Hepatocyte (in vitro differentiated cells): ENCODE measurements at regions not wholly inside any gene's neighbourhood (a gene's known extent, or its start where the extent isn't known, plus 50 kb on each side); places are given as distances from the start of the nearest gene placed in this dataset.

Experiments used
- DNase-seq: peaks from one replicate; pipeline ENCODE4 v3.0.0-alpha.2; 2016; ENCODE audit warnings: low spot score
- H2AFZ ChIP-seq: fragments of 200-600 bp; sonication (generic); 2 replicates; pipeline ENCODE4 v1.6.0; 2016; ENCODE audit warnings: antibody characterized with exemption, mild to moderate bottlenecking
- H3K27ac ChIP-seq: fragments of 200-600 bp; sonication (generic); 2 replicates; pipeline ENCODE4 v1.5.1; 2016; ENCODE audit warnings: mild to moderate bottlenecking
- H3K27me3 ChIP-seq: fragments of 200-600 bp; sonication (generic); 2 replicates; pipeline ENCODE4 v1.6.1; 2016
- H3K36me3 ChIP-seq: fragments of 200-600 bp; sonication (generic); replicated peaks from 2 replicates; pipeline ENCODE4 v1.5.1; 2016; ENCODE audit warnings: low read depth; ENCODE audit not compliant: insufficient read depth
- H3K4me1 ChIP-seq: fragments of 200-600 bp; sonication (generic); 2 replicates; pipeline ENCODE4 v1.5.1; 2016; ENCODE audit warnings: mild to moderate bottlenecking, moderate library complexity; ENCODE audit not compliant: insufficient read depth
- H3K4me2 ChIP-seq: fragments of 200-600 bp; sonication (generic); 2 replicates; pipeline ENCODE4 v1.6.0; 2016
- H3K4me3 ChIP-seq: fragments of 200-600 bp; sonication (generic); 2 replicates; pipeline ENCODE4 v1.5.1; 2016; ENCODE audit warnings: mild to moderate bottlenecking
- H3K79me2 ChIP-seq: fragments of 200-600 bp; sonication (generic); 2 replicates; pipeline ENCODE4 v1.6.0; 2017; ENCODE audit warnings: mild to moderate bottlenecking
- H3K9me2 ChIP-seq: fragments of 200-600 bp; sonication (generic); replicated peaks from 2 replicates; pipeline ENCODE4 v1.6.0; 2017; ENCODE audit warnings: mild to moderate bottlenecking; ENCODE audit not compliant: insufficient read depth
- H3K9me3 ChIP-seq: fragments of 200-600 bp; sonication (generic); 2 replicates; pipeline ENCODE4 v1.5.1; 2016; ENCODE audit warnings: low read depth, mild to moderate bottlenecking
- H4K20me1 ChIP-seq: fragments of 200-600 bp; sonication (generic); 2 replicates; pipeline ENCODE4 v1.6.0; 2016; ENCODE audit warnings: mild to moderate bottlenecking; ENCODE audit not compliant: insufficient read depth, poor library complexity, severe bottlenecking
- CTCF ChIP-seq: fragments of 200-600 bp; sonication (generic); IDR thresholded peaks from 2 replicates; pipeline ENCODE4 v1.5.1; 2016; ENCODE audit warnings: antibody characterized with exemption, mild to moderate bottlenecking; ENCODE audit not compliant: poor library complexity
- EZH2 ChIP-seq: fragments of 200-600 bp; sonication (generic); IDR thresholded peaks from 2 replicates; pipeline ENCODE4 v1.6.1; 2016; ENCODE audit warnings: antibody characterized with exemption, mild to moderate bottlenecking, borderline replicate concordance
- EZH2phosphoT487 ChIP-seq: fragments of 200-600 bp; sonication (generic); IDR thresholded peaks from one replicate; pipeline ENCODE4 v1.6.1; 2018; ENCODE audit warnings: antibody characterized with exemption, mild to moderate bottlenecking, low read depth, moderate library complexity; ENCODE audit not compliant: unreplicated experiment, severe bottlenecking
- WGBS: methylation state at CpG from one replicate; pipeline ENCODE4 v1.1.6; 2016; ENCODE audit warnings: low lambda C conversion rate; ENCODE audit errors: missing lambda C conversion rate; 5-methylcytosine and 5-hydroxymethylcytosine counted together

GRCh38 chr4:14076776-14077175 lies 449.3 kb upstream of the BOD1L1 start:
- Histone ChIP-seq H4K20me1 (no peaks in the 10 kb centered on the region), H3K79me2 (no peaks in the 10 kb centered on the region), H3K36me3 (no peaks in the 10 kb centered on the region), H3K9me3 (no peaks in the 10 kb centered on the region), H3K4me3 (no peak overlapping the region), H3K4me1 (no peaks in the 10 kb centered on the region), H3K27me3 (no peaks in the 10 kb centered on the region), H3K4me2 (no peak overlapping the region), H2AFZ (no peak overlapping the region), H3K27ac (no peak overlapping the region), H3K9me2 (no peaks in the 10 kb centered on the region)
- TF ChIP-seq CTCF (no peak), EZH2phosphoT487 (no peak), EZH2 (no peak)
- 79% methylated on average over 3 of the region's 3 CpGs for WGBS
- no peak for DNase-seq

GRCh38 chr4:14078326-14078725 lies 450.8 kb upstream of the BOD1L1 start:
- no peaks in the 10 kb centered on the region for H4K20me1 ChIP-seq
- WGBS = 86% methylated on average over 3 of the region's 3 CpGs
- H3K27me3 ChIP-seq = no peaks in the 10 kb centered on the region
- TF ChIP-seq EZH2phosphoT487 = no peak
- no peak for TF ChIP-seq CTCF
- no peak for TF ChIP-seq EZH2
- H3K36me3 ChIP-seq = no peaks in the 10 kb centered on the region
- H3K9me3 ChIP-seq = no peaks in the 10 kb centered on the region
- H3K27ac ChIP-seq = no peak overlapping the region
- no peak overlapping the region for H2AFZ ChIP-seq
- H3K4me1 ChIP-seq = no peaks in the 10 kb centered on the region
- H3K4me2 ChIP-seq = no peak overlapping the region
- no peak overlapping the region for H3K4me3 ChIP-seq
- no peaks in the 10 kb centered on the region for H3K9me2 ChIP-seq
- no peaks in the 10 kb centered on the region for H3K79me2 ChIP-seq
- no peak for DNase-seq

GRCh38 chr4:14079601-14080000 lies 452.1 kb upstream of the BOD1L1 start:
- no peak overlapping the region for H3K4me2 ChIP-seq
- H3K9me2 ChIP-seq = no peaks in the 10 kb centered on the region
- no peaks in the 10 kb centered on the region for H3K79me2 ChIP-seq
- no peaks in the 10 kb centered on the region for H4K20me1 ChIP-seq
- H3K4me3 ChIP-seq = no peak overlapping the region
- no peak for DNase-seq
- H3K4me1 ChIP-seq = no peaks in the 10 kb centered on the region
- H3K27ac ChIP-seq = no peak overlapping the region
- TF ChIP-seq EZH2 (no peak), EZH2phosphoT487 (no peak), CTCF (no peak)
- no peaks in the 10 kb centered on the region for H3K9me3 ChIP-seq
- no peak overlapping the region for H2AFZ ChIP-seq
- H3K27me3 ChIP-seq = no peaks in the 10 kb centered on the region
- 92% methylated on average over 1 of the region's 1 CpG for WGBS
- no peaks in the 10 kb centered on the region for H3K36me3 ChIP-seq

GRCh38 chr4:14083150-14083549 lies 455.6 kb upstream of the BOD1L1 start:
- no peak overlapping the region for H3K27ac ChIP-seq
- WGBS = 82% methylated on average over 3 of the region's 3 CpGs
- H4K20me1 ChIP-seq = no peaks in the 10 kb centered on the region
- H3K27me3 ChIP-seq = no peaks in the 10 kb centered on the region
- TF ChIP-seq EZH2phosphoT487 = no peak
- no peak for TF ChIP-seq EZH2
- no peak for TF ChIP-seq CTCF
- H3K9me3 ChIP-seq = no peaks in the 10 kb centered on the region
- no peaks in the 10 kb centered on the region for H3K9me2 ChIP-seq
- H2AFZ ChIP-seq = no peak overlapping the region
- no peaks in the 10 kb centered on the region for H3K79me2 ChIP-seq
- H3K4me1 ChIP-seq = no peaks in the 10 kb centered on the region
- no peaks in the 10 kb centered on the region for H3K36me3 ChIP-seq
- no peak overlapping the region for H3K4me2 ChIP-seq
- no peak overlapping the region for H3K4me3 ChIP-seq
- DNase-seq = no peak
